ENCODE measurements at regions not wholly inside any gene's neighbourhood (a gene's known extent, or its start where the extent isn't known, plus 50 kb on each side); places are given as distances from the start of the nearest gene placed in this dataset.

- DNase-seq (ENCODE audit: low spot score), result no peak
Observed at GRCh38 chr20:61002090-61002489, 250.0 kb upstream of the CDH4 start.

GRCh38 chr20:61014491-61014890 is 237.6 kb upstream of the CDH4 start:
- DNase-seq (ENCODE audit: low spot score), result no peak

GRCh38 chr20:61015602-61016001 is 236.5 kb upstream of the CDH4 start:
- no peak for DNase-seq (ENCODE audit: low spot score)

DNA sequence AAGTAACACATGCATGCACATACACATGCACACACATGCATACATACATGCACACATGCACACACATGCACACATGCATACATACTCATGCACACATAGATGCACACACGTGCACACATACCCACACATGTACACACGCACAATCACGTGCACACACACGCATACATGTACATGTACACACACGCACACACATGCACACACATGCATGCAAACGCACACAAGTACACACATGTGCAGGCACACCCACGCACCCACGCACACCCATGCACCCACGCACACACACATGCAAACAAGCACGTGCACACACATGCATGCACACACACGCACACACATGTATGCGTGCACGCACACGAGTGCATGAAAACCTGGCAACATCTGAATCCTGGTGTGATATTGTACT is 232.7 kb upstream of the CDH4 start:
- no peak for DNase-seq (ENCODE audit: low spot score)

GRCh38 chr20:61023612-61024011 is 228.4 kb upstream of the CDH4 start:
- no peak for DNase-seq (ENCODE audit: low spot score)

DNA sequence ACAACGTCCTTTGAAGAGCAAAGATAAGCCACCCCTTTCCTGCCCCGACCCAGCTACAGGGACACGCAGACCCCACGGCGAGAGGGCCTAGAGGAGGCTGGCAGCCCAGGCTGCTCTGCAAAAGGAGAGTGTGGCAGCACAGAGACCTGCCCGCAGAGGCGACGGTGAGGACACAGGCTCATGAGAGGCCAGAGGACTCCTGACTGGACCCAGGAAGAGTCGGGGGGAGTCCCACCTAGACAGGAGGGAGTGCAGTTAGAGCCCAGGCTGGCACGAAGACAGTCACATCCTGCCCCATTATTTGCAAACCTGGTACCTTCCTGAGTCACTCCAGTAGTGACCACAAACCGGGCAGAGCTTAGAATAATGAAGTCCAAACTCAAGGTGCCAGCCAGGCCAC is 227.7 kb upstream of the CDH4 start:
- no peak for DNase-seq (ENCODE audit: low spot score)

DNA sequence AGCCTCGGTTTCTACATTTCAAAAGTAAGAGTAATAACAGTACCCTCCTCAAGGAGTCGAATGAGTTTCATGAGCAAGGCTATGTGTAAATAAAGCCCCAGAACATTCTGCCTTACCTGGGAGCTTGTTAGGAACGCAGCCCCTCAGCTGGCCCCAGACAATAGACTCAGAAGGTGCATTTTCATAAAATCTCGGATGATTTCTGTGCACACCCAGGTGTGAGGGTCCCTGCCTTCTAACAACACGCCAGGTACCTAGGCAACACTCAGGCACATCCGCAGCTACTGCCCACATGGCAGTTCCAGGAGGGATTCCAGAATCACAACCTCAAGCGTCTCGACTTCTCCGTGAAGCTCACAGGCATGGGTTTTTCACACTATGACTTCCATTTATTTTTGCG is 226.5 kb upstream of the CDH4 start:
- DNase-seq (ENCODE audit: low spot score), result no peak

- DNase-seq (ENCODE audit: low spot score), result no peak
Observed at GRCh38 chr20:61026173-61026572, 225.9 kb upstream of the CDH4 start.

GRCh38 chr20:61026731-61027130 is 225.3 kb upstream of the CDH4 start:
- no peak for DNase-seq (ENCODE audit: low spot score)

DNA sequence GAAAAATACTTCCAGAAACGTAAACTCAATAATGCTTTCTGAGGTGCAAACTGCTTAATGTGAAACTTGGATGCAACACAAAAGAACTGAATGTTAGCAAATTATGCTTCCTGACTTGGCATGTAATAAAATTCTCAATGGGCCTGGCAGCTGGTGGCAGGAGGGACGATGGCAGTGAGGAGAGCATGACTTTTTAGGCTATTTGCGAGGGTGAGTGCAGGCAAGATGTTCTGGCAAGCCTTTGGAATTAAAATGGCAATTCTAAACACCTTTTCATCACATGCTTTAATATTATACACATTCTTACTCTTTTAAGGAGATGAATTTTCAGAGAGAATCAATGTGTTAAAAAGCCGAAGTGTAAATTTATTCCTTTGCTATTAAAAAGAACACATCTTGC is 224.8 kb upstream of the CDH4 start:
- DNase-seq (ENCODE audit: low spot score), result no peak

DNA sequence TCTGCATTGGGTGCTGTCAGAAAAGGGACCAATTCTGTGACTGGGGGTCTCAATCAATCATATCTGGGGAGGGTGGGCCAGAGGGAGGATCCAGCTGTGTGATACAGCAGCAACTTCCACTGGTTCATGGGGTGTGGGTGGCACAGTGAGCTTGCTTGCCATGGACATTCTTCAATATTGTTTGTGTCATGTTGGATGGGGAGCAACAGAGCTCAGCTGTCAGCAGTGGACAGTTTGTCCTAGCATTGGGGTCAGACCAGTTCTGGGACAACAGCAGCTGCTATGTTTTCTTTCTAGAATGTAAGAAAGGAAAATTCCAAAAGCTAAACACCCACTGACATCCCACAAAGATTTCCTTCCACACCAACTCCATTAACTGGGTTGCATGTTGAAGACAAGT is 221.9 kb upstream of the CDH4 start:
- DNase-seq (ENCODE audit: low spot score), result no peak

DNA sequence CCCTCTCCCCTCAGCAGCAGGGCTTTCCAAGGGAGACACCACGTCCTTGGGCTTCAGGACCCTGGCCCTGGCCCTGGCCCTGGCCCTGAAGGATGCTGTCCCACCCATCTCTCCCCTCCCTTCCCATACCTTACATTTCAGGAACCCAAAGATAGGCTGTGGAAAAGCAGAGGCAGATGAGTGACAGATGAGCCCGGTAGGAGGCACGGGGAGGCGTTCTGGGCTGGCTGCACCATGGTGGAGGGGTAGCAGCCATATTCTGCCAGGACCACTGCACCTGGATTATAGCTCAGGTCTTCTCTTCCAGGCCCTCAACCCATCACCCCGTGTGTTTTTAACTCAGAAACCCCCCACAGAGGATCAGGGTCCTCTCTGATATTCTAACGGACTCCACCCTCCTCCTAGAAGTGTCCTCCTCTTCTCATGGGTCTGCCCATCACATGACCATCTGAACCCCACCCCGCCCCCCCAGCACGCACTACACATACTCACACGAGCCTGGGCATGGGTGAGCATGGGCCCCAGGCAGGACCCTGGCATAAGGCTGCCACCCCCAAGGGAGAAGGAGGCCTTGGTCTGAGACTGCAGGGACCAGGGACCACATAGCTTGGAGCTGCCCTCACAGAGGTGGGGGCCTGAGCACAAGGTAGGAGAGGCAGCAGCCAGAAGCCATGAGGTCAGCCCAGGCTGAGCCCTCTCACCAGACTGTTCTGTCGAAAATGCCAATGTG is 220.8 kb upstream of the CDH4 start:
- no peak for DNase-seq (ENCODE audit: low spot score)

GRCh38 chr20:61037498-61037897 is 214.6 kb upstream of the CDH4 start:
- DNase-seq (ENCODE audit: low spot score), result no peak

DNA sequence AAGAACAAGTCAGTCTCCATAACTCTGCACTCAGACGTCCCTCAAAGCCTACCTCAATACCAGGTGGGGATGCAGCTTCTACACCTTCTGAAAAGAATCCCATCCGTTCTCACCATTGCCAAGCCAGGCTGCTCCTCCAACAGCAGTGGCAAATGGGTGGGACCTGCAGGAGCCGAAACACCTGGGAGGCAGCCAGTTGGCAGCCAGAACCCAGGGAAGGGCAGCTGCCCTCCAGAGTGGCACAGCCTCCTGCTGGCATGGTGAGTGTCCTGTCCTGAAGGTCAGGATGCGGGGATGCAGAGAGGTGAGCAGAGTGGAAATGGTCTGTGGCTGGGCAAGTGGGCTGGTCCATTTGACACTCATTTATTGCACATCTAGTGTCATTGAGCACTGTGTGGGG is 210.6 kb upstream of the CDH4 start:
- DNase-seq (ENCODE audit: low spot score), result no peak

DNA sequence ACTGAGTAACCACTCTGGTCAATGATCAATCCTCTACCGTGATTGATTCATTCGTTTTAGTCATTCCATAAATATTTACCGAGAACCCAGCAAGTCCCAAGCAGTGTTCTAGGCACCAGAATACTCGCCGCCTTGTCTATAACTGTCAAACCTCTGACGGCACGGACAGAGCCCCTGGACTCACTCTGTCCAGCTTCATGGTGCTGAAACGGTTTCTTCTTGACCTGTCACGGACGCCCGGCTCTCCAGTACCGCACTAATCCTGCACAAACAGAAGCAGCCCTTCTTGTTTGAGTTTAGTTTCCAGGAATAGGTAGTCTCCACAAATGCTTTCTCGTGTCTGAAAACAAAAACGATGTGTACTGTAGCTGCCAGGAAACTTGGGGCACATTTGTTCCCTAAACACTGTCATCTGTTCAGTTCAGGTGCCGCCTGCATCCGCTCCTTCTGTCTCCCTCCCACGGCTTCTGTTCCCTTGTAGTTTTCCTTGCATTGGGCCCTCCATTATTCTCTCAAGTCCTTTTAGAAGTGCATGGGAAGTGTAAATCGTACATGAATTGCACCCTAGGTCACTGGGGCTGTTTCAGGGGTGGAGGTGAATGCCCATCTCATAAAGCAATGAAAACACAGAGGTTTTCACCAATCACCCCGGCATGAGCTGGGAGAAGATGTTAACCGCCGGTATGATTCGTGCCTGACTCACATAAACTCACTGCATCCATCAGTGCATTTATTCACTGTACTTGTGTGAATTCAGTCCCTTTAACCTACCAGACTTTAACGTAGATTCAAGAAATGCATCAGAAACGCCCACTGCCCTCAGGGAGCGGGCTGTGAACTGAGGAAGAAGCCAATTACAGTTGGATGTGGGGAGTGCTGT is 209.3 kb upstream of the CDH4 start:
- DNase-seq (ENCODE audit: low spot score), result no peak

GRCh38 chr20:61043681-61044080 is 208.4 kb upstream of the CDH4 start:
- DNase-seq (ENCODE audit: low spot score), result no peak

DNA sequence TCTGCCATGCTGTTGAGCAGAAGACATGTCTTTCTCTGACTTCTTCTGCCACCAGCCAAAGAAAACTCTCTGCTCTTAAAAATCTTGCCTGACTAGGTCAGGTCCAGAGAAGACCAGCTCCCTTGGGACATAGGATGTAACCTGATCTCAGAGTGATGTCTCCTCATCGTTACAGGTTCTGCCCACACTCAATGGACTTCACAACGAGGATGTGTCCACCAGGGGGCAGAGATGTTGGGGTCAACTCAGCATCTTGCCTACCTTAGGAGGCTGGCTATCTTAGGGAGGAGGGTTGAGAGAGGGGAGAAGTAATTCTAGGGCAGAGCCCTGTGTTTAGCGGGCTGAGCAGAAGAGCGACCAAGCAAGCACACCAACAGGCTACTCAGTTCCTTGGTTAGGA is 207.6 kb upstream of the CDH4 start:
- DNase-seq (ENCODE audit: low spot score), result no peak

- no peak for DNase-seq (ENCODE audit: low spot score)
Observed at GRCh38 chr20:61045091-61045490, 207.0 kb upstream of the CDH4 start.

GRCh38 chr20:61045876-61046585 is 206.0 kb upstream of the CDH4 start:
- DNase-seq (ENCODE audit: low spot score), result no peak

DNA sequence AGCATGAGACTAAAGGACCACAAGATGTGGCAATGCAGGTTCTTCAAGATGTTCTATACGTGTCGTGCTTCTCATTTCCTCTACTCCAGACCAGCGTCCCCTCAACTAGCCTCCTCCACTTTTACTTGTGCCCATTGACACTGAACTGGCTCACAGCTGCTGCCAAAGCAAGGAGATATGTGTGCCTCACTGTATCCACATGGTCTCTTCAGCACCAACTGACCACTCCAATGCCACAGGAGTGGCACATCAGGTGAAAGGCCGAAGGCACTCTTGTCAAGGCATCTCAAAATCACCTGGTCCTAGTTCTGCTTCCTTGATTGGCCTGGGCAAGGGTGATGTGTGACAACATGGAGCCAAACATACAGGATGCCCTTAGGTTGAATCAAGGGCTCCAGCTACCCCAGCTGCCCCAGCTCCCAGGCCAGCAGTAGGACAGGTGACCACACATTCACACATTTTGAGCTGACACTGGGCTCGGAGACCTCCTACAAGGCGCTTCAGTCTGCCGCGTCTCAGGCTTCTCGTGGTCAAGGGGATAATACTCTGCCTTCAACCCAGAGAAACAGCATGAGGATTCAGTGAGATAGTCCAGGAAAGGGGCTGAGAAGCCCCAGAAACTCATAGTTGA is 205.2 kb upstream of the CDH4 start:
- DNase-seq (ENCODE audit: low spot score), result no peak

DNA sequence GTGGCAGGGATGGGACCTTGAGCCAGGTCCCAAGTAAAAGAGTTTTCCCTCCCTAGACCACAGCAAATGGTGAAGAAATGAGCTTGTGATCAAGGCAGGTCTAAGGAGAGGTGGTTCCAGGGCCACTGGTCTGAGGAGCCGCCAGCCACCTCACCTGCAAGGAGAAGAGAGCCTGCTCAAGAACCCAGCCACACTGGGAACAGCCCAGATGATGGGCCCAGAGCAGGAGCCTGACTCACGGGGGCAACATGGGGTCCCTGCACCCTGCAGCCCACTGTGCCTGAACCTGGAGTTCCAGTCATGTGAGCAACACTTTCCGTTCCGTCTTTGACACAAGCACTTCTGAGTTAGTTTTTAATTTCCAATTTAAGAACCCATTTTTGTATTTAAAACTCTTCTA is 204.5 kb upstream of the CDH4 start:
- DNase-seq (ENCODE audit: low spot score), result no peak

- no peak for DNase-seq (ENCODE audit: low spot score)
Observed at GRCh38 chr20:61048302-61048701, 203.8 kb upstream of the CDH4 start.

GRCh38 chr20:61049684-61050083 is 202.4 kb upstream of the CDH4 start:
- DNase-seq (ENCODE audit: low spot score), result no peak

All from hepatic stellate cell (primary cell).